Pancreas (tissue), 10 donors: ENCODE measurements at regions not wholly inside any gene's neighbourhood (a gene's known extent, or its start where the extent isn't known, plus 50 kb on each side); places are given as distances from the start of the nearest gene placed in this dataset.

Experiments used
- ATAC-seq, 4 donors: fragments of 200-7000 bp; cut with Tn5 transposase; one replicate each; pipeline versions ENCODE4 v1.8.0 to v1.9.1; 2020; ENCODE audit warnings: mild to moderate bottlenecking in 4 of 4, moderate library complexity in 4 of 4
- DNase-seq, 6 donors: peaks; one replicate each; pipeline ENCODE4 v3.0.0-alpha.2; 2020
- FAIRE-seq: peaks from 2 replicates; lab custom pipeline; 2012; peaks lifted over from hg19 to GRCh38; lab: Jason Lieb, UNC
- H3K27ac ChIP-seq, 4 donors: fragments of 200-600 bp; sonication (generic); 1 replicate in 3 of 4; 2 replicates in 1 of 4; pipeline versions ENCODE4 v1.5.0 to v1.8.0; 2020
- H3K27me3 ChIP-seq, 4 donors: fragments of 200-600 bp; one replicate each; pipeline ENCODE4 v1.8.0; 2021
- H3K36me3 ChIP-seq, 3 donors: fragments of 200-600 bp; sonication (generic) in 1 of 3; one replicate each; pipeline versions ENCODE4 v1.5.0 to v1.8.0; 2020 to 2021
- H3K4me1 ChIP-seq, 3 donors: fragments of 200-600 bp; one replicate each; pipeline ENCODE4 v1.8.0; 2021
- H3K4me3 ChIP-seq, 4 donors: fragments of 200-600 bp; sonication (generic) in 2 of 4; one replicate each; pipeline versions ENCODE4 v1.5.0 to v1.8.0; 2020 to 2021
- H3K9me3 ChIP-seq, 4 donors: fragments of 200-600 bp; one replicate each; pipeline ENCODE4 v1.8.0; 2021
- CTCF ChIP-seq, 4 donors: fragments of 200-600 bp; sonication (generic) in 3 of 4; IDR thresholded peaks; one replicate each; pipeline versions ENCODE4 v1.5.0 to v1.8.0; 2021; ENCODE audit warnings: antibody characterized with exemption in 4 of 4
- WGBS, 2 donors: extraction: QIAGEN DNeasy Blood & Tissue Kit; methylation state at CpG; one replicate each; pipeline ENCODE4 v1.1.7; 2013; 5-methylcytosine and 5-hydroxymethylcytosine counted together
- intact Hi-C, 3 donors: fragments of 100-400 bp; cut with DNase I; formaldehyde crosslinking; loops; one replicate each; pipeline versions ENCODE4 v1.11.1 to v1.14.2; 2022
- donor health status: healthy with polysubstance abuse.
- donor health status: DM: no; HTN: no; CAD: no; lungs with moderate emphysema.
- donor health status: DM: no; HTN: no; CAD: no.
- donor health status: control.
- donor health status: control.
- donor health status: Bipolar disorder and iron deficiency.
- donor health status: DM: yes; HTN: yes; CAD: no.
- donor health status: DM: no; HTN: no; CAD: no.
- donor health status: DM: no; HTN: no; CAD: no.
- donor health status: DM: yes; HTN: yes; CAD: no.

DNA sequence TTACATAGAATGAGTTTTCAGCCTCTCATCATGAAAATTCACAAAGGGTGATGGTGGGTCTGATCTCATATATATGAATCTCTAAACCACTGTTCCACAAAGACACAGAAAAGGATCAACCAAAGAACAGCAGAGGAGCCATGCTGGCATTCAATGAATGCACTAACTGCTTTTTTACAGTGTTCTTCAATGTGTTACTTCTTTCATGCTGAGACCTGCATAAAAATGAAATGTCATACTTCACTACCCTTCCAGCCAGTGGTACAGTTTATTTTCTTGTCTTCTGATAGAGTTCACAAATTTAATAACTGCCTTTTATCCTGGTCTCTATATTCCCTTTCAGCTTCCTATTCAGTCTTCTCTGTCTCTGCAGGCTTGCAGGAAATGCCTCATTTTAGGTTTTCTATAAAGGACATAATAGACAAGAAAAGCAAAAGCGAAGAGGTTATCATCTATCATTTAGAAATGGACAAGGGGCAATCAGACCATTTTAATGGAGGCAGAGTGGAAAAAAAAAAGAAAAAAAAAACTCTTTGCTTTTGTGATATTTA lies 836.7 kb upstream of the FOXG1 start:
- H3K4me1 ChIP-seq: no peaks in the 10 kb centered on the region
- ATAC-seq (no peak), FAIRE-seq (no peak), DNase-seq (no peak)
- no peaks in the 10 kb centered on the region for H3K9me3 ChIP-seq
- WGBS, 2 donors: 63 to 74% methylated on average over 1 of the region's 1 CpG
- H3K36me3 ChIP-seq: no peaks in the 10 kb centered on the region
- no peak overlapping the region for H3K4me3 ChIP-seq
- H3K27me3 ChIP-seq: no peaks in the 10 kb centered on the region
- TF ChIP-seq CTCF (IDR thresholded peaks at IDR 0.05): no peak
- no peak overlapping the region for H3K27ac ChIP-seq
- intact Hi-C loops: no loop called here

DNA sequence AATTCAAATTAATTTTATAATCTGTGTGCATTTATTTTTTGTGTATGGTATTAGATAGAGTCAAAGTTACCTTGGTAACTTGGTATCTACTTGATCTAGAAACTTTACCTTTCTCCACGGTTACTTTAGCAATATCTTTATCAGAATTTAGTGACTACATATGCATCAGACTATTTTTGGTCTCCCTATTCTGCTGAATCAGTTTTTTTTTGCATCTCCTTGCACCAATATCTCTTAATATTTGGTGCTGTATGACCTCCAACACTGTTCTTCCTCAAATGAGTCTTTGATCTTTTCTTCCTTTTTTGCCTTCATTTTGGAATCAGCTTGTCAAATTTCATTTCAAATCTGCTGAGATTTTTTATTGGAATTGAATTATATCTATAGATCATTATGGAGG lies 828.2 kb upstream of the FOXG1 start:
- Histone ChIP-seq H3K27me3 (no peaks in the 10 kb centered on the region), H3K27ac (no peak overlapping the region), H3K4me1 (no peaks in the 10 kb centered on the region), H3K4me3 (no peak overlapping the region), H3K36me3 (no peaks in the 10 kb centered on the region), H3K9me3 (no peaks in the 10 kb centered on the region)
- intact Hi-C loops: no loop called here
- DNase-seq: no peak
- FAIRE-seq: no peak
- no peak for ATAC-seq
- TF ChIP-seq CTCF (IDR thresholded peaks at IDR 0.05): no peak
- 31 to 38% methylated on average over 1 of the region's 1 CpG for WGBS, 2 donors

DNA sequence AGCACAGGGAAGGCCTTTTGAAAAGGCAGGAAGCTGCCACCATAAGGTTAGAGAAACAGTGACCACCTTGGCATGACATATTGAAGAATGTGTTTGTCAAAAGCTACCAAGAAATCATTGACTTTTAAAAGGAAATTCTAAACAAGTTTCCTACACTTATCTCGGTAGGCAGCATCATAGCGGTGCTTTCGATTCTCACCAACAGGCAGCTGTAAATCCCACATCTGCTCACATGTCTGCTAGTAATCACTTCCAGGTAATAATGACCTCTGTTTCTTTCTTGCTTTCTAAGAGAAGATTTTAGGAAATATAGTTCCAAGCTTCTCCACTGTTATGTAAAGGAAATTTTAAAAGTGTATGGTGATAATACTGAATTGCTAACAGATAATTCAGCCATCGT lies 821.1 kb upstream of the FOXG1 start:
- FAIRE-seq (no peak), DNase-seq (no peak), ATAC-seq (no peak)
- WGBS, 2 donors: 40 to 73% methylated on average over 4 of the region's 4 CpGs
- intact Hi-C loops: no loop called here
- H3K27me3 ChIP-seq: no peaks in the 10 kb centered on the region
- H3K4me3 ChIP-seq: no peak overlapping the region
- TF ChIP-seq CTCF (IDR thresholded peaks at IDR 0.05): no peak
- no peaks in the 10 kb centered on the region for H3K4me1 ChIP-seq
- H3K9me3 ChIP-seq: no peaks in the 10 kb centered on the region
- no peaks in the 10 kb centered on the region for H3K36me3 ChIP-seq
- no peak overlapping the region for H3K27ac ChIP-seq

DNA sequence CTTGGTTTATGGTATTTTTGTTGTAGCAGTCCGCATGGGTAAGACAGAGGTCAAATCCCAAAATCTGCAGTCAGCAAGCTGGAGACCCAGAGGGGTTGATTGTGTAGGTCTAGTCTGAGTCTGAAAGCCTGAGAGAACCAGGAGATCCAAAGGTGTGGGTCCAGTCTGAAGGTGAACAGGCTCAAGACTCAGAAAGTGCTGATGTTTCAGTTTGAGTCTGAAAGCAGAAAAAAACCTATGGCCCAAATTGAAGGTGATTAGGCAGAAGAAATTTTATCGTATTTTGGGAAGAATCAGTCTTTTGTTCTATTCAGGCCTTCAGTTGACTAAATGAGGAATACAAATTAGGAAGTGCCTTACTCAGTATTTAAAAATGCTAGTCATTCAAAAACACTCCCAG lies 807.8 kb upstream of the FOXG1 start:
- Histone ChIP-seq H3K4me3 (no peak overlapping the region), H3K27ac (no peak overlapping the region), H3K9me3 (no peaks in the 10 kb centered on the region), H3K4me1 (no peaks in the 10 kb centered on the region), H3K36me3 (no peaks in the 10 kb centered on the region), H3K27me3 (no peaks in the 10 kb centered on the region)
- intact Hi-C loops: no loop called here
- WGBS, 2 donors: 61 to 80% methylated on average over 2 of the region's 2 CpGs
- DNase-seq (no peak), ATAC-seq (no peak), FAIRE-seq (no peak)
- TF ChIP-seq CTCF (IDR thresholded peaks at IDR 0.05): no peak

DNA sequence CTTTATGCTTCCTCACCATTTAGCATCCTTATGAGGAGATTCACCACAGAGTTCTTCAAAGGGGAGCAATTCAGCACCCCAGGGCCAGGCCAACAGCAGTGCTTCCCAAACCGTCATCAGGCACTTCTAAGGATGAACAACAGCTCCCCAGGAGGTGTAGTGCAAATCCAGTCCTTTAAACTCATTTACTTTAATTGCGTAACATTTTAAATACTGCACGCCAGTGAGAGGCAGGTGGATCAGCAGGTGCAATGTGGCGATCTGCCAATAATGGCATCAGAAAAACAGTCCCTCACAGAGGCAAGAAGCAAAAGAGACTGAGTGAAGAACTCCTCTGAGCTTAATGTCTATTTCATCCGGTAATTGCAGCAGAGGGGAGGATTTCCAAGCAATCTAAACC lies 770.9 kb upstream of the FOXG1 start:
- H3K4me3 ChIP-seq: no peak overlapping the region
- no peaks in the 10 kb centered on the region for H3K4me1 ChIP-seq
- no peak for ATAC-seq
- no peak for TF ChIP-seq CTCF (IDR thresholded peaks at IDR 0.05)
- no peaks in the 10 kb centered on the region for H3K36me3 ChIP-seq
- no peaks in the 10 kb centered on the region for H3K9me3 ChIP-seq
- intact Hi-C loops: no loop called here
- no peak overlapping the region for H3K27ac ChIP-seq
- no peaks in the 10 kb centered on the region for H3K27me3 ChIP-seq
- DNase-seq: no peak
- FAIRE-seq: no peak
- 13 to 14% methylated on average over 5 of the region's 5 CpGs for whole genome bisulfite sequencing, 2 donors
